ENCODE measurements at regions not wholly inside any gene's neighbourhood (a gene's known extent, or its start where the extent isn't known, plus 50 kb on each side); places are given as distances from the start of the nearest gene placed in this dataset.

GRCh38 chr10:10530313-10530712 lies 487.4 kb upstream of the CELF2 start:
- TF ChIP-seq, protein P1, sequence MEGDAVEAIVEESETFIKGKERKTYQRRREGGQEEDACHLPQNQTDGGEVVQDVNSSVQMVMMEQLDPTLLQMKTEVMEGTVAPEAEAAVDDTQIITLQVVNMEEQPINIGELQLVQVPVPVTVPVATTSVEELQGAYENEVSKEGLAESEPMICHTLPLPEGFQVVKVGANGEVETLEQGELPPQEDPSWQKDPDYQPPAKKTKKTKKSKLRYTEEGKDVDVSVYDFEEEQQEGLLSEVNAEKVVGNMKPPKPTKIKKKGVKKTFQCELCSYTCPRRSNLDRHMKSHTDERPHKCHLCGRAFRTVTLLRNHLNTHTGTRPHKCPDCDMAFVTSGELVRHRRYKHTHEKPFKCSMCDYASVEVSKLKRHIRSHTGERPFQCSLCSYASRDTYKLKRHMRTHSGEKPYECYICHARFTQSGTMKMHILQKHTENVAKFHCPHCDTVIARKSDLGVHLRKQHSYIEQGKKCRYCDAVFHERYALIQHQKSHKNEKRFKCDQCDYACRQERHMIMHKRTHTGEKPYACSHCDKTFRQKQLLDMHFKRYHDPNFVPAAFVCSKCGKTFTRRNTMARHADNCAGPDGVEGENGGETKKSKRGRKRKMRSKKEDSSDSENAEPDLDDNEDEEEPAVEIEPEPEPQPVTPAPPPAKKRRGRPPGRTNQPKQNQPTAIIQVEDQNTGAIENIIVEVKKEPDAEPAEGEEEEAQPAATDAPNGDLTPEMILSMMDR (conservative IDR thresholded peaks at IDR 0.05; ENCODE audit: low read depth, low read length): no peak
- DNase-seq (ENCODE audit: low read depth): no peak
- no peak overlapping the region for H3K4me3 ChIP-seq (ENCODE audit: low read depth, low read length)

- no peak for DNase-seq (ENCODE audit: low read depth)
- TF ChIP-seq, protein P1 (conservative IDR thresholded peaks at IDR 0.05; ENCODE audit: low read depth, low read length): no peak
- no peak overlapping the region for H3K4me3 ChIP-seq (ENCODE audit: low read depth, low read length)
These were observed 485.4 kb upstream of the CELF2 start for GRCh38 chr10:10532236-10532635.

GRCh38 chr10:10532826-10533225 lies 484.8 kb upstream of the CELF2 start:
- TF ChIP-seq, protein P1 (conservative IDR thresholded peaks at IDR 0.05; ENCODE audit: low read depth, low read length): no peak
- DNase-seq (ENCODE audit: low read depth): no peak
- H3K4me3 ChIP-seq (ENCODE audit: low read depth, low read length): no peak overlapping the region

- no peak overlapping the region for H3K4me3 ChIP-seq (ENCODE audit: low read depth, low read length)
- TF ChIP-seq, protein P1 (conservative IDR thresholded peaks at IDR 0.05; ENCODE audit: low read depth, low read length): no peak
- DNase-seq (ENCODE audit: low read depth): no peak
These were observed 484.2 kb upstream of the CELF2 start for GRCh38 chr10:10533437-10533836.

DNA sequence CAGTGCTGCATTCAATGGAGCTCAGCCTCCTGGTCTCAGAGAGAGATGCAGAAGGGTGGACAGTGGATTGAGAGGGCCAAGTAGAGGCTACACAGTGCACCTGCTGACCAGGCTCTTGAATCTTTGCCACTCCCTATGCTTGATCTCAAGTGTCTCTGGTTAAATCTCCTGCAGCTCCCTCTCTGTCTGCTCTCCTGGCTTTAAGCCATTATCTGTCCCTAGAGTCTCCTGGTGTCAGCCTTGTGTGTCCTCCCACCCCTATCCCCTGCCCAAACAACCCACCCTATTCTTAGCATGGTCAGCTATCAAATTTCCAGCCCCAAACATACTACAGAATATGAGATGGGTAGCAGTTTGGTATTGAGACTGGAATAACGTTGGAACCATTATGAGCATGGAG lies 479.3 kb upstream of the CELF2 start:
- H3K4me3 ChIP-seq (ENCODE audit: low read depth, low read length): no peak overlapping the region
- no peak for DNase-seq (ENCODE audit: low read depth)
- TF ChIP-seq, protein P1 (conservative IDR thresholded peaks at IDR 0.05; ENCODE audit: low read depth, low read length): no peak

GRCh38 chr10:10540398-10540797 lies 477.3 kb upstream of the CELF2 start:
- DNase-seq (ENCODE audit: low read depth): no peak
- TF ChIP-seq, protein P1 (conservative IDR thresholded peaks at IDR 0.05; ENCODE audit: low read depth, low read length): no peak
- H3K4me3 ChIP-seq (ENCODE audit: low read depth, low read length): no peak overlapping the region

DNA sequence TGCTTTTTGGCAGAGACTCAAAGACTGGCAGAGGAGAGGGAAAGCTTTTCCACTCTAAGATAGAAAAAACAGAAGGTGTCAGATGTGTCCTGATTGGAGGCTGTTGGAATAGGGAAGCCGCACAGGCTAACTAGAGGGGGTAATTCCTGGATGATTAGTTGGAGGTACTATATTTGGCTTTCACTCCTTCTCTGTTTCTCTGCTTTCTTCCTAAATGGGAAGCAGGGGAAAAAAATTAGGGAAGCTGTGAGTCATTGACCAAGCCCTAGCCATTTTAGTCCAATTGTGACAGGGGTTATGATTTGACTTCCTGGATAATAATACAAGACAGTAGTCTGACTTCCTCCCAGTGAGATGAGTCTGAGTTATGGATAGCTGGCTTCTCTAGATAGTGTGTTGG lies 475.2 kb upstream of the CELF2 start:
- TF ChIP-seq, protein P1 (conservative IDR thresholded peaks at IDR 0.05; ENCODE audit: low read depth, low read length): no peak
- H3K4me3 ChIP-seq (ENCODE audit: low read depth, low read length): no peak overlapping the region
- no peak for DNase-seq (ENCODE audit: low read depth)

Measured in choroid plexus epithelial cell (primary cell).